SU-DHL-6 (cell line): ENCODE measurements at regions not wholly inside any gene's neighbourhood (a gene's known extent, or its start where the extent isn't known, plus 50 kb on each side); places are given as distances from the start of the nearest gene placed in this dataset.

Source experiments
- H2AFZ ChIP-seq: fragments of 200-600 bp; sonication (generic); 2 replicates; pipeline ENCODE4 v1.6.1; 2014; ENCODE audit warnings: low read depth, mild to moderate bottlenecking, moderate library complexity, mixed read lengths, antibody characterized with exemption, low read length; ENCODE audit not compliant: severe bottlenecking
- H3F3A ChIP-seq: fragments of 200-600 bp; shearing (Covaris generic); 2 replicates; pipeline ENCODE4 v1.6.0; 2016; ENCODE audit warnings: antibody characterized with exemption, mild to moderate bottlenecking; ENCODE audit not compliant: insufficient read depth
- H3K27ac ChIP-seq: fragments of 200-600 bp; sonication (generic); 2 replicates; pipeline ENCODE4 v1.5.1; 2016; ENCODE audit warnings: low read depth, mild to moderate bottlenecking, low read length, moderate library complexity, mixed read lengths
- H3K27me3 ChIP-seq: fragments of 200-600 bp; sonication (generic), shearing (Covaris generic); 2 replicates; pipeline ENCODE4 v1.6.0; 2014; ENCODE audit warnings: mild to moderate bottlenecking, low read length
- H3K36me3 ChIP-seq: fragments of 200-600 bp; sonication (generic); 2 replicates; pipeline ENCODE4 v1.6.1; 2014; ENCODE audit warnings: mild to moderate bottlenecking, low read length, mixed read lengths
- H3K4me2 ChIP-seq: fragments of 300-600, 200-600 bp; shearing (Covaris generic), sonication (generic); 2 replicates; pipeline ENCODE4 v1.6.0; 2014; ENCODE audit warnings: low read length, low read depth, mild to moderate bottlenecking; ENCODE audit not compliant: poor library complexity, severe bottlenecking
- H3K4me3 ChIP-seq: fragments of 200-600 bp; sonication (generic); 2 replicates; pipeline ENCODE4 v1.5.1; 2014; ENCODE audit warnings: antibody characterized with exemption, low read length, mild to moderate bottlenecking, mixed read lengths; ENCODE audit not compliant: insufficient read depth, poor library complexity, severe bottlenecking
- H3K79me2 ChIP-seq: fragments of 200-600 bp; sonication (generic); 2 replicates; pipeline ENCODE4 v1.6.1; 2014; ENCODE audit warnings: mild to moderate bottlenecking, low read length, moderate library complexity; ENCODE audit not compliant: insufficient read depth
- H3K9ac ChIP-seq: fragments of 200-600 bp; sonication (generic); 2 replicates; pipeline ENCODE4 v1.7.0; 2014; ENCODE audit warnings: mild to moderate bottlenecking, low read length
- H3K9me2 ChIP-seq: fragments of 200-600 bp; sonication (generic); replicated peaks from 2 replicates; pipeline ENCODE4 v1.6.1; 2014; ENCODE audit warnings: low read length; ENCODE audit not compliant: insufficient read depth
- H3K9me3 ChIP-seq: fragments of 200-600 bp; sonication (generic); 2 replicates; pipeline ENCODE4 v1.6.1; 2014; ENCODE audit warnings: low read length, mixed read lengths; ENCODE audit not compliant: insufficient read depth
- H4K20me1 ChIP-seq: fragments of 200-600 bp; sonication (generic); 2 replicates; pipeline ENCODE4 v1.6.1; 2014; ENCODE audit warnings: low read depth, mild to moderate bottlenecking, antibody characterized with exemption, low read length, moderate library complexity, mixed read lengths
- CTCF ChIP-seq: fragments of 200-600 bp; sonication (generic); IDR thresholded peaks from one replicate; pipeline ENCODE4 v1.5.1; 2017; ENCODE audit warnings: antibody characterized with exemption, mild to moderate bottlenecking, low read length, moderate library complexity; ENCODE audit not compliant: insufficient read depth, poor library complexity, severe bottlenecking
- EZH2phosphoT487 ChIP-seq: fragments of 200-600 bp; sonication (generic), shearing (Covaris generic); conservative IDR thresholded peaks from 2 replicates; pipeline ENCODE4 v1.6.1; 2018; ENCODE audit warnings: mild to moderate bottlenecking, antibody characterized with exemption, low read length, moderate library complexity, mixed read lengths

GRCh38 chr3:193805448-193805847 lies 212.4 kb downstream of the OPA1 start:
- Histone ChIP-seq H3K9me3 (no peaks in the 10 kb centered on the region), H3K27ac (no peak overlapping the region), H3K4me3 (no peak overlapping the region), H4K20me1 (no peaks in the 10 kb centered on the region), H2AFZ (no peak overlapping the region), H3K27me3 (no peaks in the 10 kb centered on the region), H3F3A (no peaks in the 10 kb centered on the region), H3K9ac (no peak overlapping the region), H3K4me2 (no peak overlapping the region), H3K79me2 (no peaks in the 10 kb centered on the region), H3K9me2 (no peaks in the 10 kb centered on the region), H3K36me3 (no peaks in the 10 kb centered on the region)
- TF ChIP-seq EZH2phosphoT487 (no peak), CTCF (no peak)

DNA sequence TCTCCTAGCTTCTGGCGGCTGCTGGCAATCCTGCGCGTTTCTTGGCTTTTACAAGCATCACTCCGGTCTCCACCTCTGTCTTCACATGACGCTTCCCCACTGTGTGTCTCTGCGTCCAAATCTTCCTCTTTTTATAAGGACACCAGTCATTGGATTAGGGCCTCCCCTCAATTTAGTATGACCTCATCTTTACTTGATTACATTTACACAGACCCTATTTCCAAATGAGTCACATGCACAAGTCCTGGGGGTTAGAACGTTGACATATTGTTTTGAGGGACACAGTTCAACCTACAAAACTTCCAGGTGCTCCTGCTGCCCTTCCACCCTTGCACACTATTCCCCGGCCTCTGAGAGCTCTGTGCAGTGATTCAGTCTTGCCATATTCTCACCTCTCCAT lies 215.3 kb downstream of the OPA1 start:
- Histone ChIP-seq H3K9me2 (no peaks in the 10 kb centered on the region), H3F3A (no peaks in the 10 kb centered on the region), H3K27me3 (no peaks in the 10 kb centered on the region), H3K9me3 (no peaks in the 10 kb centered on the region), H3K4me2 (no peak overlapping the region), H3K36me3 (no peaks in the 10 kb centered on the region), H2AFZ (no peak overlapping the region), H3K4me3 (no peak overlapping the region), H3K79me2 (no peaks in the 10 kb centered on the region), H4K20me1 (no peaks in the 10 kb centered on the region), H3K27ac (no peak overlapping the region), H3K9ac (no peak overlapping the region)
- TF ChIP-seq EZH2phosphoT487 (no peak), CTCF (no peak)

DNA sequence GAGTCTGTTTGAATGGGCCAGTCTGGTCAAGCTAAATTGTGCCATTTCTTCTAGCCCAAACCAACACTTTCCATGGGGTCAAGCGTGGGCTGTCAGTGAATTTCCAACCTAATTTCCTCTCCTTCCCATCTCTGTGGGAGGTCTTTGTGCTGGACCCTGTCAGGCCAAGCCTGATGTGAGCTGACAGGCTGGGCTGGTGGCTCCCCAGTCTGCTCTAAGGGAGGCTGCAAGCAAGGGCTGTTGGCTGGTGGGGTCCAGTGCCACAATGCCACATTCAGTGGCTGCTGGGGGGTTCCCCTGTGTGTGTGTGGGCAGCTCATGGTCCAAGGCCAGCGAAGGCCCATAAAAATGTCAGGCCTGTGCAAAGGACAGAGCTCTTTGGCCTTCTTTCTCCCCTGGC lies 216.1 kb downstream of the OPA1 start:
- Histone ChIP-seq H3K4me2 (no peak overlapping the region), H3K9me3 (no peaks in the 10 kb centered on the region), H3F3A (no peaks in the 10 kb centered on the region), H2AFZ (no peak overlapping the region), H3K4me3 (no peak overlapping the region), H4K20me1 (no peaks in the 10 kb centered on the region), H3K79me2 (no peaks in the 10 kb centered on the region), H3K9me2 (no peaks in the 10 kb centered on the region), H3K36me3 (no peaks in the 10 kb centered on the region), H3K27ac (no peak overlapping the region), H3K27me3 (no peaks in the 10 kb centered on the region), H3K9ac (no peak overlapping the region)
- TF ChIP-seq CTCF (no peak), EZH2phosphoT487 (no peak)
